ENCODE measurements at regions not wholly inside any gene's neighbourhood (a gene's known extent, or its start where the extent isn't known, plus 50 kb on each side); places are given as distances from the start of the nearest gene placed in this dataset.

DNA sequence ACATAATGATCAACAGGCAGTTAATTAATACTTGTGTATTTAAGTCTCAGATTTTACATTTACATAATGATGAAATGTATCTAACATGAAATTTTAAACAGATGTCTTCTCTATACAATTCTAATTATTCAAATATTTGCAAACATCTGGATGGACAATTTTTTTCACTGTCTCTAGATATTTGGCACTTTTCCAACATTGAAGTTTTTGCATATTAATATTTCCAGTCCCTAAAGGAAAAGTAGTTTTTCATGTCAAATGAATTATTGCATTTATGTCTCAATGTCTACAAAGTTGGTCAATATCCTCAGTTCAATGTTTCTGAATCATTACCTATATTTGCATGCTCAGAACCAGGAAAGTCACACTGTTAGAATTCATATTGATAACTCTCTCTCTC is 560.9 kb upstream of the PKDCC start:
- DNase-seq (ENCODE audit: low read depth) = no peak

DNA sequence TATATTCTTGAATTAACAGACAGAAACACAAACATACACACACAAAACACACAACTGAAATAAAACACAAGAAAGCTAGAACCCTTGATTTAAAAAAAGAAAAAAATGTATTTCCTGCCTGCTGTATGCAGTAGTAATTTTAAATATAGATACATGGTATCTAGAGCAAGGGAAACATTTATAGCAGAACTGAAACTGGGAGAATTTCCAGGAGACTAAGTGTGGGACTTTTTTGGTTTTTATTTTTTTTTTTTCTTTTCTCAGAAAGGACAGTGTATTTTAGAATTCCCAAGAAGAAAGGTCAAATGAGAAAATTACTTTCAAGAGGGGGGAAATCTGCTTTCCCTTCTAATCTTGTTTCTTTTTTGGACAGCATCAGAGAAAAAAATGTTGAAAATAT is 558.9 kb upstream of the PKDCC start:
- DNase-seq (ENCODE audit: low read depth) = no peak

DNA sequence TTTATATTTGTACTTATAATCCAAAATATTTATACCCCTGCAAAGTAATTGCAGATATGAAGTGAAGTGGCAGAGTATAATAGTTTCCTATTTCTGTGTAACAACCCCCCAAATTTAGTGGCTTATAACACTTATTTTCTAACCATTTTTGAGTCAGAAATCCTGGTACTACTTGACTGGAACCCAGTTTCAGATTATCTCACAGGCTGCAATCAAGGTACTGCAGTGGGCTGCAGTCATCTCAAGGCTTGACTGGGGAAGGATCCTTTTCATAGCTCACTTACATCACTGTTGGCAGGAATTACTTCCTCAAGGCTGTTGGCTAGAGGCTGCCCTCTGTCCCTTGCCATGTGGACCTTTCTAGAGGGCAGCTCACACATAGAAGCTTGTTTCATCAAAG is 558.2 kb upstream of the PKDCC start:
- DNase-seq (ENCODE audit: low read depth) = no peak

DNA sequence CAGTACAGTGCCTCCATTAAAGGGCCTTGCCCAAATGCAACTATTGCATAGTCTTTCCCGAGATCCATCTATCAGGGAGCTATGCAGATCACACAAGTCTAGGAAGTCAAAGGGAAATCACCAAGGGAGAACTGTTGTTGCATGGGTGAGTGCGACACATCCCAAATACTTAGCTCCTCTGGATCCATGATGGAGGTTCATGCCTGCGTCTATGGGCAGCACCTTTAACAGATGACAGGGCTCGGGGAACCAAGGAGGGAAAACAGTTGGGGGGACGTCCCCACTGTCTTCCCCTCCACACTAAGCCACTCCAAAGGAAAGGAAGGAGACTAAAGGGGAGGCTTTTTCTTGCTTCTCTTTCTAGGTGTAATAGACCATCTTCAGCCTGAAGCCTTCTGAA is 552.8 kb upstream of the PKDCC start:
- no peak for DNase-seq (ENCODE audit: low read depth)

DNA sequence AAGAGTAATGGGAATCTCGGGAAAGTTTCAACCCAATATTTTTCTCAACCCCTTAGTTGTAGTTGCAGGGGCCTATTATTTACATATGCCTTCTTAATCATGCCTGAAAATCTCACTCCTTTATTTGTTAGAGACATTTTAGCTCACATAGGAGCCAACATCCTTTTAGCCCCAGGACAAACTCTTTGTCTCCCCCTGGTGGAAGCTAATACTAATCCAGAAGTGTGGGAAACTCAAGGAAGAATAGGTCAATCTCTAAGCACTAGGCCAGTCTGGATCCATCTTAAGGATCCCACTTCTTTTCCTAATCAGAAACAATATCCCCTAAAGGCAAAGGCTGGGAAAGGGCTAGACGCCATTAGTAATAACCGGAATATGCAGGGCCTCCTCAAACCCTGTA is 550.9 kb upstream of the PKDCC start:
- DNase-seq (ENCODE audit: low read depth) = no peak

DNA sequence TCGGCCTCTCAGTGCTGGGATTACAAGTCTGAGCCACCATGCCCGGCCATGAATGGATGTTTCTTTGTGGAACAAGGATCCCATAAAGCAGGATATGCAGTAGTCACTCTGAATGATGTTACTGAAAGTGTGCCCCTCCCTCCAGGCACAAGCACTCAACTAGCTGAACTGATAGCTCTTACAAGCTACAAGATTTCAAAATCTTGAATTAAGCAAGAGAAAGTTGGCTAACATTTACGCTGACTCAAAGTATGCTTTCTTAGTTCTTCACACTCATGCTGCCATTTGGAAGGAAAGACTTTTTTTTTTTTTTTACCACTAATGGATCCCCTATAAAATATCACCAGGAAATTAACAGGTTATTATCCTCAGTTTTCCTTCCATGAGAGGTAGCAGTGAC is 549.0 kb upstream of the PKDCC start:
- no peak for DNase-seq (ENCODE audit: low read depth)

DNA sequence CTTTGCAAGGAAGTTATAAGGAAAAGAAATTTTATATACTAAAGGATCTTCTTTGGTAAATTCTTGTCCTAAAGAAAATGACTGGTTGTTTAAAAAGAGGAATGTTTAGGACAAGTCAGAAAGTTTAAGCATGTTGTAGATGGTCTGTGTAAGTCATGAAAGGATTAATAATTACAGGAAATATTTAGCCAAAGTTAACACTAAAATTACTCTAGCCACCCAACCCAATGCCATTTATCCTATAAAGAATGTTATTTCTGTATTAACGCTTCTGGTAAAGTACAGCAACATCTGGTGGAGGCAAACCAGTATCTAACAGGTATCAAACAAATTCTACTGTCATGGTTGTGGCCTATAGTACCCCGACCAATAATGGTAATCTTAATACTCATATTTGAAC is 546.9 kb upstream of the PKDCC start:
- DNase-seq (ENCODE audit: low read depth) = no peak

DNA sequence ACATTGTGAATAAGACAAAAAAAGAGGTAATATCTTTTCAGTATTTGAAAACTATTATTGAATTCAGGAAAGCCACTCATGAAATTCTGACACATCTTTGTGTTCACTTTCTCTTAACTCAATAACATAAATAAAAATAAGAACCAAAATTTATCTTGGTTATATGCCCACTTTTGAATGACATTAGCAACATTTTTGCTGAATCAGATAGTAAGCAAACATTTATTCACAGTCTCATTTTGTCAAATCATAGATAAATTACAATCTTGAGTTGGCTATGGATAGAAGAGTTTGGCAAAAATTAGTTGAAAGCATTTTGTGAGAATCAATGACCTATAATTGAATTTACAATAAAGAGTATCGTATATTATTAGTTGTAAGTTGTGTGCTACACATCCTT is 545.1 kb upstream of the PKDCC start:
- no peak for DNase-seq (ENCODE audit: low read depth)

DNA sequence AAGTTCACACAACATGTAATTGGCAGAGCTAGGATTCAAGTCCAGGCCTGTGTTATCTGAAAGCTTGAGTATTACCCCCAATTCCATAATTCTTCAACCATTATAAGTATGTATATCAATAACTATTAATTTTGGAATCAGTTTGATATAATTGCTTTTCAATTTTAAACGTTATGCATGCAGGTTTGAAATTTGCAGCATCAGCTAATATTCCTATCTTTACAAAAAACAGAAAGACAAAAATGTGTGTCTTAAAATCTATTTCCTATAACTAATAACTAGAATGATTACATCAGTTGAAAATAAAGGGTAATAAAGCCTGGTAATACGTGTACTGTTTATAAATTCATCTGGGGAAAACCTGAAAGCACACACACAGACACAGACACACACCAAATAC is 543.3 kb upstream of the PKDCC start:
- no peak for DNase-seq (ENCODE audit: low read depth)

DNA sequence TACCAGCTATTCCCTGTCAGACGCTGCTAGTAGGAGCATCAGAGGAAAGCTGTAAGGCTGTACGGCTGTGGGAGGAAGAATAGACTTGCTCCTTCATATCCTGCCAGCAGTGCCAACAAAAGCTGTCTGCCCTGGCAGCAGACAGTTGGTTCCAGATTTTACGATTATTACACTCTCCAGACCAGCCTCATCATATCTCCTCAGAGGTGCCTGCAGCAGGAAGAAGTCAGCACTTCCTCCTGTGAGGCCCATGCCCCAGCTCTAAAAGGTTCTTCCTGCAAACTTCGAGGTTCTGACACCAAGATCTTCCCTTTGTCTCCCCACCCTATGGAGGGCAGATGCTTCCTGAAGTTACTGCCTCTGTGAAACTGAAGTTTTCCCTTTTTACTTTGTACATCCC is 537.7 kb upstream of the PKDCC start:
- no peak for DNase-seq (ENCODE audit: low read depth)

DNA sequence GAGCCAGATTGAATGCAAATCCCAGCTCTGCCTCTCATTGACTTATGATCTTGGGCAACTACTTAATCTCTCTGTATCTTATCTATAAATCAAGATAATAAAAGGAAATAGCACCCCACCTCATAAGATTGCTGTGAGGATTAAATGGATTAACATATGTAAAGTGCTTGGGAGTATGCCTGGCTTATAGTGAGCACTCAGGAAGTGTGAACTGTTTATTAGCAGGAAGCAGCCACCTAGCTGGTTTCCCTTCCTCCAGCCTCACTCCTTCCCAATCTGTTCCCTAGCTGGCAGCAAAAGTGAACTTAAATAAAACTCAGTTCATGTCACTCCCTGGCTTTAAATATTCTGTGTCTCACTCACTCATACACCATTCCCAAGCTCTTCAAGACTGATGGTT is 526.6 kb upstream of the PKDCC start:
- DNase-seq (ENCODE audit: low read depth) = no peak

DNA sequence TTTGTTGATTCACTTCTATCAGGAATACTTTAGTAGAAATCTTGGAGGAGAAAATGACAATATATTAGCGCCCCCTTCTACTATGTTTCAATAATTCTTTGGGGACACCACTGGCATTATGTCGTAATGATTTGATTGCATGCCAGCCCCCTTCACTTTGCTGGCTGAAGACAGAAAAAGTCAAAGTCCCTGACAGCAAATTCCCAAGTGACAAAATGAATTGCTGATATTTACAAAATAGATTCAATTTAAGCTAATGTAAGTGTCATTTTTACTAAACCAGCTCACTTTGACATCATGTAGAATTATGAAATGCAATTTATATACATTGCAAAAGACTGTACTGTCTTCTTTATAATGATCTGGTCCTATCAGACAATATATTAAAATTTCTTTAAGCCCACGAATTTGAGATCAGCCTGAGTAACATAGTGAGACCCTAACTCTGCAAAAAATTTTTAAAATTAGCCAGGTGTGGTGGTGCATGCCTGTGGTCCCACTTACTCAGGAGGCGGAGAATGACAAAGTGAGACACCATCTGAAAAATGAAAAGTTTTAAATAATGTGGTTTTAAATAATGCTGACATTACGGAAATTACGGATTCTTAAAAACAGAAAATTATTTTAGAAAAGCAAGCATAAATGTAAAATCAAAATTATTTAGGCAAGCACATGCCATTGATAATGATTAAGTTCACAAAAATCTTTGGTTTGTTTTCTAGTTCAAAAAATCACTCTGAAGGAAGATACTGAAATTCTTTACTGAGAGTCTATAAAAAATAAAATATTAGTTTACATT is 520.1 kb upstream of the PKDCC start:
- DNase-seq (ENCODE audit: low read depth) = no peak

DNA sequence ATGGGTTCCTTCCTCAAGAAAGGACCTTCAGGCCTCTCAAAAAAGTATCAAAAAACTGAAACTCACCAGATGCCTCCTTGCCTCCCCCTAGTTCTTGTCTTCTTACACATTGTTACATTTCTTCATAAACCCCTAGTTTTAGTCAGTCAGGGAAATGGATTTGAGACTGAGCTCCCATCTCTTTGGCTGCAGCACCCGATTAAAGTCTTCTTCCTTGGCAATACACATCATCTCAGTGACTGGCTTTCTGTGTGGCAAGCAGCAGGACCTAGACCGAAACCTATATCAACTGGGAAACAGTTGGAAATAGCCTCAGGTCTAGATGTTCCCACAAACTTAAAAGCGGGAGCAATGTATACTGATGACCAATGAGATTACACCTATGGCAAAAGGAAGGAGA is 512.2 kb upstream of the PKDCC start:
- no peak for DNase-seq (ENCODE audit: low read depth)

DNA sequence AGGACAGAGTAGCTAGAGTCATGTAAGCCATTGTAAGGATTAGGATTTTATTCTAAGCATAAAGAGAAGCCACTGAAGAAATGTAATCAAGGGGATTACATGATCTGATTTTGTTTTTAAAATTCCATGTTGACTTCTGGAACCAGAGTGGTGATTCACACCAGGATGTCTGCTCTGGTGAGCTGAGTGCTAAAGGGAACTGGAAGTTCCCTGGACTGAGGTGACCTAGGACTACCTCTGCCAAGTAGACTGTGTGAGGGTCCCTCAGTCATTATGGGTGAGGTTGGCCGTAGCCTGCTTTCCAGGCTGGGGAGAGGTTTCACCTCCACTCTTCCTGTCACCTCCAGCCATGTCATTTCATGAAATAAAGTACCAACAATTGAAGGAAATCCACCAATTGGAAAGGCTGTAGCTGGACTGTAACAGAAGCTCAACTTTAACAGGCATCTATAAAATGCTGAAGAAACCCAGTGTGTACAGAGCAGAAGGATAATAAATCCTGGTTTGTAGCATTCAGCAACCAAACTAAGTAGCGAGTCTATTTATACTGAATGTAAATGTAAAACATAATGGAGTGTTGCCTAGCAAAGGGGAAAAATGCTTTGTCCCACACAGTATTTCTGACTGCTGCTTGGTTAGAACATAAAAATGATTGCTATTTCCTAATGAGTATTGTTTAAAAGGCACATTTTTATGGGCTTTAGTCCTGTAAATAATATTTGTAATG is 507.4 kb upstream of the PKDCC start:
- DNase-seq (ENCODE audit: low read depth) = no peak

DNA sequence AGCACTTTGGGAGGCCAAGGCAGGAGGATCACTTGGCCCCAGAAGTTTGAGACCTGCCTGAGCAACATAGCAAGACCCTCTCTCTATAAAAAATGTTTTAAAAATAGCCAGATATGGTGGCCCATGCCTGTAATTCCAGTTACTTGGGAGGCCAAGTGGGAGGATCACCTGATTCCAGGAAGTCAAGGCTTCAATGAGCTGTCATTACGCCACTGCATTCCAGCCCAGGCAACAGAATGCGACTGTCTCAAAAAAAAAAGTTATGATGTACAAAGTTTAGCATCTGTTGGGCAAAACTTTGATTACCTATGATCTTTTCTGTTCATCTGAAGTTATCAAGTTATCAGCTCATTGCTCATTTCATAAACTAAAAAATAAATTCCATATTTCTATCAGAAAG is 504.1 kb upstream of the PKDCC start:
- no peak for DNase-seq (ENCODE audit: low read depth)

DNA sequence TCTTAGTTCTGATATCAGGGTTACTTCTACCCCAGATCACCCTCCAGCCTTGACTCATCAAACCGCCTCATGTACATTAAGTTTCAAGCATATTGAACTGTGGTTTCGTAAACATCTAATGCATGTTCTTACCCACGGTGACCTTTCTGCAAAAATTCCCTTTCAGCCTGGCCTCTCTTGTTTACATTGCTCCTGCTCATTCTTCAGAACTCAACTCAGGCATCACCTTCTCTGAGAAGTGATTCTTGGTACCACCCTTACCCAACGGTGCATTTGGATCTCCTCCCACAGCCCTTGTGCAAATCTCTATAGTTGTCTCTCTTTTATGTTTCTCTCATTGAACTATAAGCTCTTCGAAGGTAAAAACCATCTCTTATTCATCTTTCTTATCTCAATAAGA is 503.1 kb upstream of the PKDCC start:
- DNase-seq (ENCODE audit: low read depth) = no peak

DNA sequence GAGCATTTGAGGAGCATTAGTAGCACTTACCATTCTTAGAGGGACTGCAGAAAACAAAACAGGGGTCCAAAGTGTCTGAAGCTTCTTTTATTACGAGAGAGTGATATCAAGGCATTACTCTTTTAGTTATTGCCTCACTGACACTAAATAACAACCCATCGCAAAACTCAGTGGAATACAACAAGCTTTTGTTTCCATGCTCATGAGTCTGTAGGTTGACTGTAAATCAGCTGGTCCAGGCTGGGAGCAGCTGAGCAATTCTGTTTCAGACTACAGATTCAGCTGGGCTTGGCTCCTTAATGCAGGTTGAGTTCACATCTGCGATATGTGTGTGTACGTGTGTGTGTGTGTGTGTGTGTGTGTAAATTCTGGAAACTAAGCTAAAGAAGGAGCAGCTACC is 501.8 kb upstream of the PKDCC start:
- DNase-seq (ENCODE audit: low read depth) = no peak

DNA sequence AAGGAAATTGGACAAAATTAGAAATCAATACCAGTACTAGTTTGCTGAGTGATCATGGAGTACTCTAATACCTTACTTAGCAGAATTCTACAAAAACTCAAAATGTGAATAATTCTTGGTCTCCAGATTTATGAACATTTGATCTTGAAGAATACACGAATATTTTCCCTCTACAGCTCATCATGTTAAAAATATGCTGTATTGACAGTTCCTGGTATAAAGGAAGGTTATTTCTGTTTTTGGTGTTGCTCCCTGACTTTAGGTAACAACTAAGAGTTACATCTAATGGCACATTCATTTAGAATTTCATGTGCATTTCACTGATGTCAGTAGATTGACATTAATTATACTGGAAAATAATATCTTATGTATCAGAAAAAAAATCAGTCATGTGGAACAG is 479.2 kb upstream of the PKDCC start:
- no peak for DNase-seq (ENCODE audit: low read depth)

DNA sequence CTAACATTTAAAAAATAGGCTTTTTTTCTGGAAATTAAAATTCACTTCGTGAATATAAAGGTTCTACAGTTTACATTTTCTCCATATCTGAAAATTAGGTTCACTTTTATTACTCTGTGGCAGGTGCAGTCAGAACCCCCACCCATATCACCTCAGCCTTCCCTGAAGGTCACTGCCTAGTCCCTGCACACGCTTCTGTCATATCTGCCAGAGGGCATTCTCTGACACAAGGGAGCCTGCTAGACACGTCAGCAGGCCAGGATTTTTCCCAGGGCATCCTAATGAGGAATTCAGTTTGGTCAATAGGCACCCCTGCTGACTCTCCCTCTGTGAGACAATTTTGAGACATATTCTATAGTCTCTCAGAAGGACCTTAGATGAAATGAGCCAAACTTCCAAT is 475.7 kb upstream of the PKDCC start:
- no peak for DNase-seq (ENCODE audit: low read depth)

DNA sequence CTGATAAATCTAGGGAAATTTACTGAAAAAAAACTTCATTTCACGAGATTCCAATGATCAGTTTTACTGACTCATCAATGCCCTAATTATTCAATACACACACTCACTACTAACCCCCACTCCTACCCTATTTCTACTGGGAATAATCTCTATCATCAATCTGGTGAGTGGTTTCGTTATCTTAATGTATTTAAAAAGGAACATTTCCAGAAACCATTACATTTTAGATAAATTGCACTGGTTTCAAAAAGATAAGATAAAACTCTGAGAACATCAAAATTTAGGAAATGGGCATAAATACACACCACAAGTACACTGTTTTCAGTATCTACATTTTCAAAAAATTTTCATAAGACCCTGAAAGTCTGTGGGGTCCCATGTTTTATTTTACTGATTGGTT is 471.4 kb upstream of the PKDCC start:
- no peak for DNase-seq (ENCODE audit: low read depth)

DNA sequence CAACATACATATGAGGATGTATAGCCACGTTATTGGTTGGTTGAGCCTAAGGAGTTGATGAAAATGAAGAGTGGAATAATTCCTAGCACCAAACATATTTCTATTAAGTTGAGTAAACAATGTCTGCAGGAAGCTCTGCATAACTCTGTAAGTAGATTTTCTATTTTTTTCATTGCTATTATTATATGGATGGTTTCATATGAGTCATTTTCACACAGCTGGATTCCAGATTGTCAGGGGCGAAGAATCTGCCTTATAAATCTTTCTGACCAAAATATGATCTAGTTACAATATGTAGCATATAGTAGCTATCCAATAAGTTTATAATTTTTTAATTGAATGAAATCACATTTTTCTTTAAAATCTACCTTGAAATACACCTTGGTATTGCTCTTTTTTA is 468.0 kb upstream of the PKDCC start:
- no peak for DNase-seq (ENCODE audit: low read depth)

DNA sequence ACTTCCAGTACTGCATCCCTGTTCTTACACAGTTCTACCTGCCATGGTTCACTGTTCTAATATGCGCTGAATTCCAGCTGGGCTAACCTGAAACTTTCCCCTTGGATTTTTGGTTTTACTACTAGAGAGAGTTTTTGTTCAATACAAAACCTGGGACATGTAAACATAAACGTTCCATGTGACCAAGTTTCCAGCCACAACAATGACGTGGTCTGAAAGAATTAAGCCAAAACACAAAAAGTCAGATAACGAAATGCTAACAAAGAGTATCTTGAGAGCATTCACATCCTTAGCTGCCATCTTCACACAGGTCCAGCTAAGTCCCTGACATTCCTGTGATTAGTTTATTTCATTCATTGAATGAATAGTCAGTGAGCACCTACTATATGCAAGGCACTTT is 467.0 kb upstream of the PKDCC start:
- DNase-seq (ENCODE audit: low read depth) = no peak

DNA sequence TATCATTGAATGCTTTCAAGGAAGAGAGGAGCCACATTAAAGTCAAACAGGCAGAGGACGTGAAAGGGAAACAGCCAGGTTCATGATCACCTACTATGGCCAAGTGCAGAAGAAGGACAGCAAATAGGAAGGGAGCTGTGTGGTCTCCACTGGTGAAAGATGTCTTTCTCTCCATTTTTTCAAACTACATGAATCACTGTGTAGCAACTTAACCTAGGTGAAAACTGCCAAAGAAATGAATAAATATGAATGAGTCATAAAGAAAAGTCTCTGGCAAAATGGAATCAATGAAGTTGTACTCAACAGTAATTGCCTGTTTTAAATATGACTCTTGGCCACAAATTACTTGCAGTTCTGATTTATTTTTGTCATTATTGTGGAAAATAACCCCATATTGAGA is 452.6 kb upstream of the PKDCC start:
- DNase-seq (ENCODE audit: low read depth) = no peak

DNA sequence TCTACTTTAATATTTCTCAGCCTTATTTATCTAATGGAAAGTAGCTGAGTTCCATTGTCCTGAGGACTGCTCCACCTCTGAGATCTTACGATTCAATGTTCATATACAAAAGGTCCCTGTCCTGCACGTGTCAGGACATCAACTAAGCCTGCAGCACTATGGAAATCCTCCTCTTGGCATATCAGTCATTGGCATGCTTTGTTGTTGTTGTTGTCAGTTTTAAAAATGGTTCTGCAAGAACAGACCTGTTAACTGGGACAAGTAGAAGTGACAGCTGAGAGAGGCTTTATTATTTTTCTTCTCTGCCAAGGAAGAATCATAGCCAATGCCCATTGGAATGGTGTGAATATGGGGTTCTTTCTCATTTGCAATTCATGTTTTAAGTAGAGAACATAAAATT is 450.1 kb upstream of the PKDCC start:
- DNase-seq (ENCODE audit: low read depth) = no peak
